Activated CD4-positive, alpha-beta T cell treated with anti-CD3 and anti-CD28 coated beads for 36 hours (primary cell): ENCODE measurements at regions not wholly inside any gene's neighbourhood (a gene's known extent, or its start where the extent isn't known, plus 50 kb on each side); places are given as distances from the start of the nearest gene placed in this dataset.

Source experiments
- ATAC-seq: fragments of 200-7000 bp; cut with Tn5 transposase; one replicate; pipeline ENCODE4 v1.10.0; 2021; ENCODE audit warnings: mild to moderate bottlenecking, moderate library complexity
- CTCF ChIA-PET: fragments of 350-600 bp; sonication (Branson Sonifier 250); formaldehyde crosslinking; loops from one replicate; lab custom pipeline; 2021; ENCODE audit warnings: antibody characterized with exemption; lab: Charles Lee
- POLR2A ChIA-PET: fragments of 350-600 bp; sonication (Branson Sonifier 250); formaldehyde crosslinking; loops from one replicate; lab custom pipeline; 2021; ENCODE audit warnings: antibody characterized with exemption, inconsistent platforms; lab: Charles Lee
- DNase-seq: peaks from one replicate; pipeline ENCODE4 v3.0.0-alpha.2; 2020
- H3K27ac Mint-ChIP-seq: one replicate; pipeline ENCODE4 v1.8.0; 2021; ENCODE audit warnings: mixed read lengths
- H3K27me3 Mint-ChIP-seq: one replicate; pipeline ENCODE4 v1.8.0; 2021; ENCODE audit warnings: mixed read lengths
- H3K36me3 Mint-ChIP-seq: one replicate; pipeline ENCODE4 v1.8.0; 2021; ENCODE audit warnings: low read depth, mixed read lengths
- H3K4me1 Mint-ChIP-seq: one replicate; pipeline ENCODE4 v1.8.0; 2021; ENCODE audit warnings: mixed read lengths
- H3K4me3 Mint-ChIP-seq: one replicate; pipeline ENCODE4 v1.8.0; 2021; ENCODE audit warnings: mild to moderate bottlenecking, moderate library complexity, mixed read lengths
- H3K9me3 Mint-ChIP-seq: one replicate; pipeline ENCODE4 v1.8.0; 2021; ENCODE audit warnings: low read depth, mixed read lengths
- intact Hi-C, 2 experiments: fragments of 100-400 bp; cut with DNase I in 1 of 2; cut with micrococcal nuclease in 1 of 2; formaldehyde crosslinking; loops; one replicate each; pipeline versions ENCODE4 v1.14.2 to v1.15.1; 2022 to 2024; cut with DNase I, micrococcal nuclease

GRCh38 chr2:4049463-4049862 is 346.1 kb downstream of the DCDC2C start:
- ChIA-PET POLR2A (no interaction called here), CTCF (no interaction called here)
- H3K4me1 Mint-ChIP-seq: peaks cover 8% of the 10 kb centered on the region
- H3K9me3 Mint-ChIP-seq: no peaks in the 10 kb centered on the region
- no peak overlapping the region for H3K27ac Mint-ChIP-seq
- intact Hi-C loops: no loop called here
- DNase-seq (no peak), ATAC-seq (no peak)
- no peak overlapping the region for H3K4me3 Mint-ChIP-seq
- no peaks in the 10 kb centered on the region for H3K27me3 Mint-ChIP-seq
- H3K36me3 Mint-ChIP-seq: no peaks in the 10 kb centered on the region

- POLR2A ChIA-PET: no interaction called here
- CTCF ChIA-PET: no interaction called here
- DNase-seq (no peak), ATAC-seq (no peak)
- no peak overlapping the region for H3K4me3 Mint-ChIP-seq
- no peaks in the 10 kb centered on the region for H3K36me3 Mint-ChIP-seq
- no peaks in the 10 kb centered on the region for H3K9me3 Mint-ChIP-seq
- peaks cover 1% of the 10 kb centered on the region for H3K4me1 Mint-ChIP-seq
- no peak overlapping the region for H3K27ac Mint-ChIP-seq
- intact Hi-C loops: no loop called here
- H3K27me3 Mint-ChIP-seq: no peaks in the 10 kb centered on the region
Measured at GRCh38 chr2:4053769-4054493, 350.6 kb downstream of the DCDC2C start.

- ATAC-seq (no peak), DNase-seq (no peak)
- no peaks in the 10 kb centered on the region for H3K9me3 Mint-ChIP-seq
- intact Hi-C loops: no loop called here
- POLR2A ChIA-PET: no interaction called here
- H3K4me3 Mint-ChIP-seq: no peak overlapping the region
- no peaks in the 10 kb centered on the region for H3K4me1 Mint-ChIP-seq
- no peak overlapping the region for H3K27ac Mint-ChIP-seq
- CTCF ChIA-PET: no interaction called here
- H3K36me3 Mint-ChIP-seq: no peaks in the 10 kb centered on the region
- no peaks in the 10 kb centered on the region for H3K27me3 Mint-ChIP-seq
Measured at GRCh38 chr2:4066217-4066616, 362.8 kb downstream of the DCDC2C start.

GRCh38 chr2:4073026-4073569 is 369.7 kb downstream of the DCDC2C start:
- DNase-seq (no peak), ATAC-seq (no peak)
- ChIA-PET POLR2A (no interaction called here), CTCF (no interaction called here)
- Mint-ChIP-seq H3K27ac (no peak overlapping the region), H3K4me3 (no peak overlapping the region), H3K36me3 (no peaks in the 10 kb centered on the region), H3K9me3 (peaks cover 3% of the 10 kb centered on the region), H3K4me1 (no peaks in the 10 kb centered on the region), H3K27me3 (no peaks in the 10 kb centered on the region)
- intact Hi-C loops: no loop called here

- Mint-ChIP-seq H3K4me1 (no peaks in the 10 kb centered on the region), H3K27me3 (no peaks in the 10 kb centered on the region), H3K4me3 (no peak overlapping the region), H3K36me3 (no peaks in the 10 kb centered on the region), H3K27ac (no peak overlapping the region), H3K9me3 (peaks cover 7% of the 10 kb centered on the region)
- ChIA-PET POLR2A (no interaction called here), CTCF (no interaction called here)
- intact Hi-C loops: no loop called here
- DNase-seq (no peak), ATAC-seq (no peak)
Measured at GRCh38 chr2:4077017-4077416, 373.6 kb downstream of the DCDC2C start.

- ATAC-seq (no peak), DNase-seq (no peak)
- Mint-ChIP-seq H3K36me3 (no peaks in the 10 kb centered on the region), H3K27me3 (no peaks in the 10 kb centered on the region), H3K9me3 (peaks cover 6% of the 10 kb centered on the region), H3K27ac (no peak overlapping the region), H3K4me3 (no peak overlapping the region), H3K4me1 (no peaks in the 10 kb centered on the region)
- ChIA-PET CTCF (no interaction called here), POLR2A (no interaction called here)
- intact Hi-C loops: no loop called here
Measured at GRCh38 chr2:4085186-4085585, 381.8 kb downstream of the DCDC2C start.

GRCh38 chr2:4090668-4091630 is 387.6 kb downstream of the DCDC2C start:
- intact Hi-C loops: no loop called here
- H3K4me1 Mint-ChIP-seq: no peaks in the 10 kb centered on the region
- no peaks in the 10 kb centered on the region for H3K27me3 Mint-ChIP-seq
- no peak overlapping the region for H3K4me3 Mint-ChIP-seq
- no peak overlapping the region for H3K27ac Mint-ChIP-seq
- CTCF ChIA-PET: interaction anchor here (0.7 kb wide), 1 partner anchor 178 kb away, joined by 3 read pairs; no protein-coding TSS in a partner anchor
- DNase-seq: no peak
- ATAC-seq: no peak
- H3K9me3 Mint-ChIP-seq: no peaks in the 10 kb centered on the region
- no peaks in the 10 kb centered on the region for H3K36me3 Mint-ChIP-seq
- POLR2A ChIA-PET: no interaction called here

GRCh38 chr2:4091869-4092268 is 388.5 kb downstream of the DCDC2C start:
- no peaks in the 10 kb centered on the region for H3K4me1 Mint-ChIP-seq
- no peak overlapping the region for H3K27ac Mint-ChIP-seq
- H3K4me3 Mint-ChIP-seq: no peak overlapping the region
- CTCF ChIA-PET: interaction anchor here (0.7 kb wide), 1 partner anchor 179 kb away, joined by 3 read pairs; no protein-coding TSS in a partner anchor
- ATAC-seq (no peak), DNase-seq (no peak)
- H3K36me3 Mint-ChIP-seq: no peaks in the 10 kb centered on the region
- H3K27me3 Mint-ChIP-seq: no peaks in the 10 kb centered on the region
- H3K9me3 Mint-ChIP-seq: no peaks in the 10 kb centered on the region
- intact Hi-C loops: no loop called here
- POLR2A ChIA-PET: no interaction called here

GRCh38 chr2:4094743-4095142 is 391.4 kb downstream of the DCDC2C start:
- Mint-ChIP-seq H3K9me3 (no peaks in the 10 kb centered on the region), H3K4me3 (no peak overlapping the region), H3K27ac (no peak overlapping the region), H3K27me3 (no peaks in the 10 kb centered on the region), H3K36me3 (no peaks in the 10 kb centered on the region), H3K4me1 (no peaks in the 10 kb centered on the region)
- CTCF ChIA-PET: no interaction called here
- POLR2A ChIA-PET: no interaction called here
- intact Hi-C loops: no loop called here
- no peak for ATAC-seq
- DNase-seq: no peak

- ChIA-PET POLR2A (no interaction called here), CTCF (no interaction called here)
- Mint-ChIP-seq H3K4me3 (no peak overlapping the region), H3K4me1 (no peaks in the 10 kb centered on the region), H3K27ac (no peak overlapping the region), H3K36me3 (no peaks in the 10 kb centered on the region), H3K27me3 (no peaks in the 10 kb centered on the region), H3K9me3 (no peaks in the 10 kb centered on the region)
- intact Hi-C loops: no loop called here
- ATAC-seq: no peak
- DNase-seq: no peak
Measured at GRCh38 chr2:4096978-4097766, 393.8 kb downstream of the DCDC2C start.

- ChIA-PET CTCF (no interaction called here), POLR2A (no interaction called here)
- no peaks in the 10 kb centered on the region for H3K9me3 Mint-ChIP-seq
Measured at GRCh38 chr2:4098137-4098536, 394.8 kb downstream of the DCDC2C start.

More at GRCh38 chr2:4098137-4098536, 394.8 kb downstream of the DCDC2C start:
- Mint-ChIP-seq H3K27me3 (no peaks in the 10 kb centered on the region), H3K27ac (no peak overlapping the region), H3K4me1 (no peaks in the 10 kb centered on the region), H3K4me3 (no peak overlapping the region), H3K36me3 (no peaks in the 10 kb centered on the region)
- ATAC-seq (no peak), DNase-seq (no peak)
- intact Hi-C loops: no loop called here
